ENCODE measurements at regions not wholly inside any gene's neighbourhood (a gene's known extent, or its start where the extent isn't known, plus 50 kb on each side); places are given as distances from the start of the nearest gene placed in this dataset.

DNA sequence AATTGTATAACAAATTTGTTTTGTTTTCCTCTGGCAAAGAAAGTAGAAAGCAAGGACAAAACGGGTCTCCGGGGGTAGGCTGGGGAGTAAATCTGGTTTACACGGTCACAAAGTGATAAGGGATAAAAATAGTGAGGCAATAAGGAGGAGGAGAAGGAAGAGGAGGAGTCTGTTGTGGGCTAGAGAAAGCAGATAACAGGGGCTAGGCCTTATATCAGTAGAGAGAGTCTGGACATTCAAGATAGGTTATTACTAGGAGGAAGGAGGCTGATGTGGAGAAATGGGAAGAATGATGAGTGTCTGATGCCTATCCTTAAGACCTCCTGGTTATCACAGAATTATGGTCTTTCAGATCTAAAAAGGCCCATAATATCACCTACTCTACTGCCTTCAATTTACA, 83.2 kb upstream of the SSTR1 start:
- DNase-seq: no peak

DNA sequence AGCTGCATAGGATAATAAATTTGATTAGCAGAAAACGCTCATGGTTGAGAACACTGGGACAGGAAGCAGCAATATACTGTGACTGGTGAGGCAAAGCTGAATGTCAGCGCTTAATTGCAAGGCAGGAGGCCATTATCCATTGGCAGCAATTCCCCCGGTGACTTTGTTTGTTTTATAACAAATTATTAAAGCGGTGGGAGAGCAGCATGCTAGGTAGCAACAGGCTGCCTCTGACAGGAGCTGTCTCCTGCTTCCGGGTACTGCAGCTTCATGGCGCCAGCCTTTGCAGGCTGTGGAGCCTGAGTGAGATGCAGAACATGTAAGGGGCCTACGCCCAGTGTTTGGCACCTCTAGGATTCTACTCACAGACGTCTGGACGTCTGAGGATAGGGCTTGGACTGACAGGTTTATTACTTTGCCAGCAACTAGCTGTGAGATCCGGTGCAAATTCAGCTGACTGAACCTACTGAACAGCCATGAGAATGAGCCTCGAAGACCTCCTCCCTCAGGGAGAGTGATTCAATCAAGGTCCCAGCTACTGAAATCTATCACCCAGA, 82.1 kb upstream of the SSTR1 start:
- DNase-seq: no peak

DNA sequence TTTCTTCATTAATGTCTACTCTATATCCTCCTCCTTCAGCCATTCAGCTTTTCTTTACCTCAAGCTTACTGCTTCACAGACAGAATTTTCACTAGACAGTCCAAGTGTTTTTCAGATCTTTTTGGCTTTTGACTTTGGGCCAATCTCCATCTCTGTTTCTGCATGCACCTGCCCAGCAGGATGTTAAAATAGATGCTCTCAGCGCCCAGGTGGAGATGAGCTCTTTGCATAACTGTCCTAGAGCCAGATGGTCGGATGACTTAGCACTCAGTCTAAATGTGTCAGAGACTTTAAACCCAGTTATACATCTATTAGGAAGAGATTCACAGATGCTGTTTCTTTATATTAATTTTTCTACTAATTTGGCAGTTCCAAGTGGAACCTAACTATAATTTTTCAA, 80.3 kb upstream of the SSTR1 start:
- DNase-seq: no peak

DNA sequence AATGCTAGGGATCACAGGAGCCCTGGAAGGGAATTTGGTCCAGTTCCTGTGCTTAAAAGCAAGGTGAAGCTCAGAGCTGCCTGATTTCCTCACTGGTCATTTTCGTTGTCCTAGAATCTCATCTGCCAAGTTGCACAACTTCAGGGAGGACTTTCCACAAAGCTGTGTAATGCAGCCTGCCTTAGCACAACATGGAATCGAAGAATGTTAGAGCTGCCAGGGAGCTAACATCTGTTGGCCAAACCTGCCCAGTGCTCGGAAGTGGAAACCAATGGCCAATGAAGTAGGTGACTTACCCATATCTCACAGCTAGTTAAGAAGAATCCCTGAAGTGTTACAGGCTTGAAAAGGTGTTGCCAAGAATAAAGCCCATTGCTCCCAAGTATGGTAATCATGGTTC, 79.9 kb upstream of the SSTR1 start:
- DNase-seq: no peak

DNA sequence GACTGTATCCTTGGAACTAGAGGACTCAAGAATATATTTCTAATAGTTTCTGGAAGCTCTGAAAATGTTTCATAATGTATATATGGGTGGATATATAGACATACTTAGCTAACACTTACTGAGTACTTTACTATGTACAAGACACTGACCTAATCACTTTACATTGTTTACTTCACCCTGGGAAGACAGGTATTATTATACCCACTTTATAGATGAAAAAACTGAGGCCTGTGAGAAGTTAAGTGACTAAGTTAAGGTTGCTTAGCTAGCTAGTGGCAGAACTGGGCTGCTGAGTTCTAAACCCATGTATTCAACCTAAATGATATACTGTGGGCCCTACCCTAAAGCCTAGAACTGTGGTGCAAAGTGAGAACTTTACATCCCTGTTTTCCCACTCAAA, 79.1 kb upstream of the SSTR1 start:
- no peak for DNase-seq

DNA sequence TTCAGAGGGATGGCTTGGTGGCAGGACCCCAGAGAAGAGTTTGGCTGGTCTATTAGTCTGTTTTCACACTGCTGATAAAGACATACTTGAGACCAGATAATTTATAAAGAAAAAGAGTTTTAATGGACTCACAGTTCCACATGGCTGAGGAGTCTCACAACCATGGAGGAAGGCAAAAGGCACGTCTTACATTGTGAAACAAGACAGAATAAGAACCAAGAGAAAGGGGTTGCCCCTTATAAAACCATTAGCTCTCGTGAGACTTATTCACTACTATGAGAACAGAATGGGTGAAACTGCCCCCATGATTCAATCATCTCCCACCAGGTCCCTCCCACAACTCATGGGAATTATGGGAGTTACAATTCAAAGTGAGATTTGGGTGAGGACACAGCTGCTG, 78.5 kb upstream of the SSTR1 start:
- DNase-seq: no peak

DNA sequence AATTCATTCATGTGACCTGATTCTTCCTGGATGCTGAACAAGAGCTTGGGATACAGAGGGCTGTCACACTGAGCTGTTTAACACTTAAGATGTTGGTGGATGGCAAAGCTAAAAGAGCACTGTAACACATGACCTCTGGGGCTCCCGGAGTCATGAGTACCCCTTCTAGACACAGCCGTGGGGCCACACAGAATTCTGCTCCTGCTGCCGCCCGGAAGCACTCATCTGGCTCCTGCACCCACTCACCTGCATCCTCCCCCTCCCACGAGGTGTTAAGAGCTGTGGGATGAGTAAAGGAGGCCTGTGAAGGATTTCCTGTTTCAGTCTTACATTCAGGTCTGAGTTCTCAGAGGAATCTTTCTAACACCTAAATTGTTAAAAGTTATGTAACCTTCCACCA, 78.0 kb upstream of the SSTR1 start:
- DNase-seq: no peak

DNA sequence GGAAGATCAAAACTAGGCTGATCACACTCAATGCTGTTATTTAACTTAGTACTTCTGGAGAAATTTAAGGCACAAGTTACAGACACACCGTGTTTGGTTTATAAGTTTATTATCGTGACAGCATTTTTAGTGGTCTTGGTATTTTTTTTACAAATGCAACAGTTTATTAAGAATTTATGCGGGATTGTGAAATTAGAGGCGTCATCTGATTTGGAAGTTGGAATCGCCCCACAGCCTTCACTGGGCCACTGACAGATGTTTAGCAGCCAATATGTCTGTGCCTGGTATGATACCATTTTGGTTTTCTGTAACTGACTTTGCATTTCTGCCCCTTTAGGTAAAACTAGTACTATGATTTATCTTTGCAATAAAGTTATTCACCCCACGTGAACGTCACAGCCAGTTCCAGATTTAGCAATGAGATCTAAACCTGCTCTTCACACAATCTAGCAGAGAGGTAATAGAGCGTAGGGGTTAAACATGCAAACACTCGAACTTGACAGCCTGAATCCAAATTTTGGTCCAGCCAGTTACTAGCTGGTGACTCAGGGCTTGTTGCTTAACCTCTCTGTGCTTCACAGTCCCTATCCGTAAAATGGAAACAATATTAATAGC, 73.2 kb upstream of the SSTR1 start:
- DNase-seq: no peak

DNA sequence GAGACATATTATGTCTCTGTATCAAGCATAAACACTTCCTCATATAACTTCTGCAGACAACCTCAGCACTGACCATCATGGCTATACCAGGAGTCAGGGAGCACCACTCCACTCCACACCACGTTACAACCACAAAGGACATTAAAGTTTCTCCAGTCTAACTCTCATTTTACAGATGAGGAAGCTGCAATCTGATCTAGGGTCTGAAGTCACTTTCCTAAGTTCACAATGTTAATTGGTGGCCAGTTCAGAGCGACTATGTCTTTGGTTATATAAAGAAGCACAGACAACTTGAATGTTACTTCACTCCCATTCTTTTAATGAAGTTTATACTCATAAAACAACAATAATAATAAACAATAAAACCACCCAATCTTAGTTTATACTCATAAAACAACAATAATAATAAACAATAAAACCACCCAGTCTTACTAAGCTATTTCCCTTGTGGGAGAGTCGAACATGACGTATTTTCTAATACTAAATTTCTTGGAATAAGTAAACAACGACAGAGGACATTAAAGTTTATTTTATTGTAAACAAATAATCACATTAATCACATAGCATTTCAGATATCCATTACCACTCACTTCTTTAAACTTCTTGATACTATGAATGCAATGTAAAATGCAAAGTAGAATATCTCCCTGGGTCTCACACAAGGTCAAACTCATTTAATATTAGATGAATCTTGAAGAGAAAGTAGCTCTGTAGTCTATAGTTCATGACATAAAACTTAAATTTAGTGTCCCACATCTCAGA, 72.4 kb upstream of the SSTR1 start:
- DNase-seq: no peak

DNA sequence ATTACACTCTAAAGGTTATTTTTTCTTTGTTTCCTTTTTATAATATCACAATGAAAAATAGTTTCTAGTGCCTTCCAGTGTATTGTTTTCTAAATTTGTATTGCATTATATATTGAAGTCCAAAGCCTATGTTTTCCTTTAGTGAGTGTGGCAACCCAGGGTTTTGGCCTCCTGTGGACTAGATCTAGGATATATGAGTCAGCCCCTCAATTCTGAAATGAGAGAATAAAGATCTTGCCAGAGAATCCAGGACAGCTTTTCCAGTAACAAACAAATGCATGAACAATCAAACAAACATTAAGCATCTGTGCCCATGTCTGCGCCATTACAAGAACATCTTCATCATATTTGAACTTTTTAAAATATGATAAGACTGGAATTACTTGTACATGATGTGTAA, 70.7 kb upstream of the SSTR1 start:
- no peak for DNase-seq

DNA sequence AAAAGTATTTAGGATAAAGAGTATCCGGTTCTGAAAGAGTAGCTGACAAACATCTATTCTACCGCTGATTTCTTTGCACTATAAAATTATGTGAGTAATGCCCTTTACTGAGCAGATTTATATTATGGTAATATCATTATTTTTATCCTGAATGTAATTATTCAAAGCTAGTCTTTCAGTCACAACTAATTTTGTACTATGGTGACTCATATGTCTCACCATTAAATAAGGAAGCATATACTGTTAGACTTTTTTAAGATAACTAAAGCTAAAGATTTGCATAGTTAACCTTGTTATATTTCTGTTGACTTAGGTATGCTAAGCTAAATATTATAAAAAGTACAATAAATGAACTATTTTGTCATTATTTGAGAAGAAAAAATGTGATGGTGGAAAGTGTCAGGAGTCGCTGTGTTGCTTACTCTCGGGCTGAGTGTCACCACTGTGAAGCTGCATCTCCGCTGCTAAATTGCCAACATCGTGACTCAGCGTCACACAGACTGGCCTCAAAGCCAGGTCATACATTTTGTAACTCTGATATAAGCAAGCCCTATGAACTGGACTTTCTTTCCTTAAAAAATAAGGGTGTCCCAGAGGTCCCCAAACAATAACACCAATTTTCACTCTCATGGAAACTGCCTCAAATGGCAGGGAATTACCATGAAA, 69.1 kb upstream of the SSTR1 start:
- peak; percentile 6 for DNase-seq

DNA sequence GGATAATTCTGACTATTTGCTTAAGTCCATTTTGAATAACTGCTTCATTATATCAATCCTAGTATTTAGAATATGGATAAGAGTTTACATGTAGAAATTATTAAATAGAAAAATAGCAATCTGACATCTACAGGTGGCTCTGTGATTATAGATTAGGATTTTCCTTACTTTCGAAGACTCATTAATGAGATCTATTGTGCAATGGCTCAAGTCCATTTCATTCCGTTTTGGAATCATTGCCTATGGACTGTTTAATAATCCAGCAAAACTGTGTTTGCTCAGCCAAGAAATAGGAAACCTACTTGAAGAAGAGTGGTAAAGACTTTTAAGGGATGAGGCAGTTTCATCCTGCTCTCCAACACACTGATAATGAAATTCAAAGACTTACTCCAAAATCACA, 67.8 kb upstream of the SSTR1 start:
- DNase-seq: no peak

DNA sequence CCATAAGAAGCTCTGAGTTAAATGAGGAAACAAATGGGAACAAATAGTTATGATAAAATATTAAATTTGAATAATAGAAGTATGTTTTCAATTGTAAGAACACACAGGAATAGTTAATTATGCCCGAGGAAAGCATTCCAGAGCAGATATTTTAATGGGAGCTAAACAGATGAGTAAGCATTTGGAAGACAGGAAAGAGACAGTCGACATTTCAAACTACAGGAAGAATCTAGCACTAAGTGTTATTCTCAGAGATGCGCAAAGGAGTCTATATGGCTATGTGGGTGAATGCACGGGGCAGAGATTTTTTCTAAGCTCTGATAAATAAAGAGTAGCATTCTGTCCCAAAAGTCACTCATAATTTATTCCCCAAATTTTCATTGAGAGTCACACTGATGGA, 64.5 kb upstream of the SSTR1 start:
- DNase-seq: no peak

DNA sequence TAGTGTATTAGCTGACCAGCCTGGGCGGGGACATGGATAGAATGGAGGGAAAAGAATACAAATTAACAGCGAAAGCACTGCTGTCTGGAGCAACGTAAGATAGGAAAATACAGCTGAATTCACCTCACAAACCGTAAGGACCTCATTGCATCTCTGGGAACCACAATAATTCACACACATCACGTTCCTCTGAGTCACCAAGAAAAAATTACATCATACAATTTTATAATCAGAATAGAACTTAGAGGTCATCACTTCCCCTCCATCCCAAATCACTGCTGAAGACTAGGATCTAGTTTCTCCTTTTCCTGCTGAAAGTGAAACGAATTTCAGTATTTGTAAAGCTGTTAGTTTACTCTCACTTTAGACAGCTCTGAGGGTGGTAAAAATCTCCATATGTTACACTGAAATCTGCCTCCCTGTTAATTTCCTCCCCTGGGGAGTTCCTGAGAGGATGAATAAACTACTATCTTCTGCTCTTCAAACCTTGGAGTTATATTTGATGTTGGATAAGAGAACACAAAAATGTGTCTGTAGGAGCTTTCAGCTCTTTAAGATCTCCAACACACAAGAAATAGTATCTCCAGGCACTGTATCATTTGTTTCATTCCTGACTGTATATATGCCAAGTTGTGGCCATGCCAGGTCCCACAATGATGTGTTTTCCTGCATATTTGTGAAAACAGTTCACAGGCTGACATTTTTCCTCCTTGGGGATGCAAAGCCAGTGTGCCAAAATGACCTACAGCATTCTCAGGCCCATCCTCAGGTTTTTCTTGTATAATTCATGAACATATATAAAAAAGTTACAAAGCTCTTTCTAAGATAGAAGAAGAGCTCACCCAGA, 63.8 kb upstream of the SSTR1 start:
- DNase-seq: no peak

DNA sequence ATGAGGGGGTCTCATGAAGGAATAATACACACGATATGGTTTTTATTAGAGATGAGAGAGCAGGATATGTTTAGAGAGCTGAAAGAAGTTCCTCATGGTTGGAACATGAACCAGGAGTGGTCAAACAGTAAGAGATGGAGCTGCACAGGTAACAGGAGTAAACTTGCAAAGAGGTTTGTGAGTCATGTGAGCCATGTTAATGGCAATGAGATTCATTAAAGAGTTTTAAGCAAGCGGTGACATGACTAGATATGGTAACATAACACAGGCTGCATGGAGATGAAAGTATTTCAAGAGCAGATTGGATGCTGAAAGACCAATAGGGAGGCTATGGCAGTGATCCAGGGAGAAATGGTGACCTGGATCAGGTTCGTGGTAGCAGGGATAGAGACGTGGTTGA, 62.6 kb upstream of the SSTR1 start:
- no peak for DNase-seq

DNA sequence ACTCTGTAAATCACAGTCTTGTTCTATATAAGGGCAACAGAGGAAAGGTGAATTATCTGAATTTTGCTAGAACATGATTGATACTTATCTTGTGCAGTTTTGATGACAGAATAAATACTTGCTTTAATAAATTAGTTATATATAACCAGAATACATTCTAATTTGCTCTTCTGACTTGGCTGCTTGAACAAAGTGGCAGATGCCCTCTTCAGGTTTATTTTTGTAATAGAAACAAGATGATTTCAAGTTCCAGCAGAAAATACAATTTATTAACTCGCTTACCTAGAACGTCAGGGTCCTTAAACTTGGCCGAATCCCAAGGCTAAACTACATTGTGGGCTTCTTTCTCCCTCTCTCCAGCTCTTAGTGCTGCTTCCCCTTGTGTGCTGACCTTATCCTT, 57.6 kb upstream of the SSTR1 start:
- DNase-seq: no peak
